ENCODE measurements at regions not wholly inside any gene's neighbourhood (a gene's known extent, or its start where the extent isn't known, plus 50 kb on each side); places are given as distances from the start of the nearest gene placed in this dataset.
"Not testable (repeated sequence)": the region's sequence is repeated elsewhere in the genome, so short reads cannot be mapped to it uniquely, and the experiment has no call there.

DNA sequence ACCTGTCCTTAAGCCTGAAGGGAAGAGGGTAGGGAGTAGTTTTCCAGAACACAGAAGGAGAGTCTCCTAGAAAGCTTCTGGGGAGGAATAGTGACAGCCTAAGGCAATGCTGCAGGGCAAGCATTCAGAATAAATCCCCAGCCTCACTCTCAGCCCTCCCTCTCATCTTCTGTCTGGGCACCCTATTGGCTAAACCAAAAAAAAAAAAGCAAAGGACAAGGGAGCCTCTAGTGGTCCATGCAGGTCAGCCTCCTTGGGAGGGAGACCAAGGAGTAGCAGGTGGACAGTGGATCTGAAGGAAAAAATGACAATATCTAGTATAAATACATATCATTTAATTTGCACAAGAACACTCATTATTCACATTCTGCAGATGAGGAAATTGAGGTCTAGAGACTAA, 168.3 kb downstream of the HINT1 start:
- TF ChIP-seq, protein P1, sequence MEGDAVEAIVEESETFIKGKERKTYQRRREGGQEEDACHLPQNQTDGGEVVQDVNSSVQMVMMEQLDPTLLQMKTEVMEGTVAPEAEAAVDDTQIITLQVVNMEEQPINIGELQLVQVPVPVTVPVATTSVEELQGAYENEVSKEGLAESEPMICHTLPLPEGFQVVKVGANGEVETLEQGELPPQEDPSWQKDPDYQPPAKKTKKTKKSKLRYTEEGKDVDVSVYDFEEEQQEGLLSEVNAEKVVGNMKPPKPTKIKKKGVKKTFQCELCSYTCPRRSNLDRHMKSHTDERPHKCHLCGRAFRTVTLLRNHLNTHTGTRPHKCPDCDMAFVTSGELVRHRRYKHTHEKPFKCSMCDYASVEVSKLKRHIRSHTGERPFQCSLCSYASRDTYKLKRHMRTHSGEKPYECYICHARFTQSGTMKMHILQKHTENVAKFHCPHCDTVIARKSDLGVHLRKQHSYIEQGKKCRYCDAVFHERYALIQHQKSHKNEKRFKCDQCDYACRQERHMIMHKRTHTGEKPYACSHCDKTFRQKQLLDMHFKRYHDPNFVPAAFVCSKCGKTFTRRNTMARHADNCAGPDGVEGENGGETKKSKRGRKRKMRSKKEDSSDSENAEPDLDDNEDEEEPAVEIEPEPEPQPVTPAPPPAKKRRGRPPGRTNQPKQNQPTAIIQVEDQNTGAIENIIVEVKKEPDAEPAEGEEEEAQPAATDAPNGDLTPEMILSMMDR (IDR thresholded peaks at IDR 0.05), result not testable (repeated sequence)
- TF ChIP-seq POLR2A (IDR thresholded peaks at IDR 0.05), result not testable (repeated sequence)
